ENCODE measurements at regions not wholly inside any gene's neighbourhood (a gene's known extent, or its start where the extent isn't known, plus 50 kb on each side); places are given as distances from the start of the nearest gene placed in this dataset.

- DNase-seq: no peak
Observed at GRCh38 chr6:3585320-3585935, 128.6 kb upstream of the SLC22A23 start.

GRCh38 chr6:3584606-3585005 lies 127.8 kb upstream of the SLC22A23 start:
- DNase-seq: no peak

- no peak for DNase-seq
Observed at GRCh38 chr6:3581469-3581868, 124.6 kb upstream of the SLC22A23 start.

- DNase-seq: no peak
Observed at GRCh38 chr6:3579652-3580175, 122.9 kb upstream of the SLC22A23 start.

- no peak for DNase-seq
Observed at GRCh38 chr6:3578981-3579380, 122.1 kb upstream of the SLC22A23 start.

GRCh38 chr6:3577517-3577916 lies 120.7 kb upstream of the SLC22A23 start:
- DNase-seq: no peak

- no peak for DNase-seq
Observed at GRCh38 chr6:3575701-3576100, 118.9 kb upstream of the SLC22A23 start.

GRCh38 chr6:3575166-3575565 lies 118.3 kb upstream of the SLC22A23 start:
- no peak for DNase-seq

- DNase-seq: no peak
Observed at GRCh38 chr6:3573670-3574069, 116.8 kb upstream of the SLC22A23 start.

- no peak for DNase-seq
Observed at GRCh38 chr6:3571836-3572235, 115.0 kb upstream of the SLC22A23 start.

- DNase-seq: no peak
Observed at GRCh38 chr6:3571250-3571681, 114.4 kb upstream of the SLC22A23 start.

GRCh38 chr6:3569816-3570215 lies 113.0 kb upstream of the SLC22A23 start:
- DNase-seq: no peak

GRCh38 chr6:3568396-3569082 lies 111.7 kb upstream of the SLC22A23 start:
- DNase-seq: no peak

- DNase-seq: no peak
Observed at GRCh38 chr6:3566812-3567211, 110.0 kb upstream of the SLC22A23 start.

- DNase-seq: no peak
Observed at GRCh38 chr6:3565291-3565690, 108.4 kb upstream of the SLC22A23 start.

- DNase-seq: no peak
Observed at GRCh38 chr6:3561725-3562124, 104.9 kb upstream of the SLC22A23 start.

GRCh38 chr6:3560211-3560610 lies 103.4 kb upstream of the SLC22A23 start:
- DNase-seq: no peak

GRCh38 chr6:3559561-3559960 lies 102.7 kb upstream of the SLC22A23 start:
- no peak for DNase-seq

- DNase-seq: no peak
Observed at GRCh38 chr6:3557336-3557735, 100.5 kb upstream of the SLC22A23 start.

- DNase-seq: no peak
Observed at GRCh38 chr6:3553254-3553653, 96.4 kb upstream of the SLC22A23 start.

GRCh38 chr6:3551716-3552511 lies 95.1 kb upstream of the SLC22A23 start:
- no peak for DNase-seq

GRCh38 chr6:3549314-3549940 lies 92.6 kb upstream of the SLC22A23 start:
- no peak for DNase-seq

GRCh38 chr6:3546121-3546520 lies 89.3 kb upstream of the SLC22A23 start:
- DNase-seq: no peak

Data from NCI-H510A treated with DMSO at 0.1 percent for 48 hours (cell line).